ENCODE measurements at regions not wholly inside any gene's neighbourhood (a gene's known extent, or its start where the extent isn't known, plus 50 kb on each side); places are given as distances from the start of the nearest gene placed in this dataset.

- TF ChIP-seq, protein P1, sequence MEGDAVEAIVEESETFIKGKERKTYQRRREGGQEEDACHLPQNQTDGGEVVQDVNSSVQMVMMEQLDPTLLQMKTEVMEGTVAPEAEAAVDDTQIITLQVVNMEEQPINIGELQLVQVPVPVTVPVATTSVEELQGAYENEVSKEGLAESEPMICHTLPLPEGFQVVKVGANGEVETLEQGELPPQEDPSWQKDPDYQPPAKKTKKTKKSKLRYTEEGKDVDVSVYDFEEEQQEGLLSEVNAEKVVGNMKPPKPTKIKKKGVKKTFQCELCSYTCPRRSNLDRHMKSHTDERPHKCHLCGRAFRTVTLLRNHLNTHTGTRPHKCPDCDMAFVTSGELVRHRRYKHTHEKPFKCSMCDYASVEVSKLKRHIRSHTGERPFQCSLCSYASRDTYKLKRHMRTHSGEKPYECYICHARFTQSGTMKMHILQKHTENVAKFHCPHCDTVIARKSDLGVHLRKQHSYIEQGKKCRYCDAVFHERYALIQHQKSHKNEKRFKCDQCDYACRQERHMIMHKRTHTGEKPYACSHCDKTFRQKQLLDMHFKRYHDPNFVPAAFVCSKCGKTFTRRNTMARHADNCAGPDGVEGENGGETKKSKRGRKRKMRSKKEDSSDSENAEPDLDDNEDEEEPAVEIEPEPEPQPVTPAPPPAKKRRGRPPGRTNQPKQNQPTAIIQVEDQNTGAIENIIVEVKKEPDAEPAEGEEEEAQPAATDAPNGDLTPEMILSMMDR (IDR thresholded peaks at IDR 0.05), result no peak
- no peak for TF ChIP-seq POLR2A (IDR thresholded peaks at IDR 0.05)
Observed at GRCh38 chr14:26088275-26088674, 509.6 kb downstream of the NOVA1 start.
